CD4-positive, alpha-beta T cell (primary cell): ENCODE measurements at regions not wholly inside any gene's neighbourhood (a gene's known extent, or its start where the extent isn't known, plus 50 kb on each side); places are given as distances from the start of the nearest gene placed in this dataset.

Experiments used
- ATAC-seq: fragments of 200-7000 bp; cut with Tn5 transposase; one replicate; pipeline ENCODE4 v1.10.0; 2022; ENCODE audit warnings: mild to moderate bottlenecking; ENCODE audit not compliant: poor library complexity
- CTCF ChIA-PET: fragments of 350-600 bp; sonication (Branson Sonifier 250); formaldehyde crosslinking; loops from one replicate; lab custom pipeline; 2021; ENCODE audit warnings: antibody characterized with exemption, inconsistent platforms; lab: Charles Lee
- POLR2A ChIA-PET: fragments of 350-600 bp; sonication (Branson Sonifier 250); formaldehyde crosslinking; loops from one replicate; lab custom pipeline; 2021; ENCODE audit warnings: antibody characterized with exemption, inconsistent platforms; lab: Charles Lee
- DNase-seq, 14 experiments: peaks; one replicate each; pipeline ENCODE4 v3.0.0-alpha.2; 2013 to 2020; ENCODE audit warnings: mixed read lengths in 2 of 14
- H3K27ac ChIP-seq, 2 donors: one replicate each; pipeline versions ENCODE4 v1.5.1 to v1.7.0; 2013; ENCODE audit warnings: low read length in 2 of 2, low read depth in 1 of 2, mild to moderate bottlenecking in 1 of 2
- H3K27me3 ChIP-seq, 2 experiments: 1 replicate in 1 of 2; 2 replicates in 1 of 2; pipeline versions ENCODE4 v1.6.1 to v1.7.0; 2013; ENCODE audit warnings: low read length in 2 of 2, control low read depth in 1 of 2, mild to moderate bottlenecking in 1 of 2, moderate library complexity in 1 of 2; ENCODE audit not compliant: insufficient read depth in 2 of 2, control insufficient read depth in 1 of 2
- H3K36me3 ChIP-seq: one replicate; pipeline ENCODE4 v1.6.1; 2013; ENCODE audit warnings: low read length, control low read depth; ENCODE audit not compliant: insufficient read depth
- H3K4me1 ChIP-seq: one replicate; pipeline ENCODE4 v1.6.1; 2013; ENCODE audit warnings: low read length, control low read depth; ENCODE audit not compliant: insufficient read depth
- H3K4me3 ChIP-seq: one replicate; pipeline ENCODE4 v1.5.1; 2013; ENCODE audit warnings: mild to moderate bottlenecking, low read length, moderate library complexity
- H3K9me3 ChIP-seq, 2 experiments: 1 replicate in 1 of 2; 2 replicates in 1 of 2; pipeline versions ENCODE4 v1.6.1 to v1.7.0; 2013; ENCODE audit warnings: low read length in 2 of 2, mild to moderate bottlenecking in 2 of 2, control low read depth in 1 of 2, moderate library complexity in 1 of 2; ENCODE audit not compliant: control insufficient read depth in 1 of 2, insufficient read depth in 1 of 2
- H3K27ac Mint-ChIP-seq: one replicate; pipeline ENCODE4 v1.8.0; 2020; ENCODE audit warnings: mixed read lengths
- H3K27me3 Mint-ChIP-seq: one replicate; pipeline ENCODE4 v1.8.0; 2021; ENCODE audit warnings: mixed read lengths
- H3K36me3 Mint-ChIP-seq: one replicate; pipeline ENCODE4 v1.8.0; 2021; ENCODE audit warnings: low read depth, mixed read lengths
- H3K4me1 Mint-ChIP-seq: one replicate; pipeline ENCODE4 v1.8.0; 2021; ENCODE audit warnings: low read depth, mixed read lengths
- H3K4me3 Mint-ChIP-seq: one replicate; pipeline ENCODE4 v1.8.0; 2020; ENCODE audit warnings: mild to moderate bottlenecking, mixed read lengths
- H3K9me3 Mint-ChIP-seq: one replicate; pipeline ENCODE4 v1.8.0; 2020; ENCODE audit warnings: mixed read lengths
- intact Hi-C, 2 experiments: fragments of 100-400 bp; cut with DNase I in 1 of 2; cut with micrococcal nuclease in 1 of 2; formaldehyde crosslinking; loops; one replicate each; pipeline versions ENCODE4 v1.15.1 to v1.9.0; 2023 to 2025; cut with DNase I, micrococcal nuclease
- TF ChIP-seq, protein P1 (sequence below): fragments of 200-600 bp; IDR thresholded peaks from one replicate; pipeline ENCODE4 v1.8.0; 2022; ENCODE audit warnings: antibody characterized with exemption, mild to moderate bottlenecking

DNA sequence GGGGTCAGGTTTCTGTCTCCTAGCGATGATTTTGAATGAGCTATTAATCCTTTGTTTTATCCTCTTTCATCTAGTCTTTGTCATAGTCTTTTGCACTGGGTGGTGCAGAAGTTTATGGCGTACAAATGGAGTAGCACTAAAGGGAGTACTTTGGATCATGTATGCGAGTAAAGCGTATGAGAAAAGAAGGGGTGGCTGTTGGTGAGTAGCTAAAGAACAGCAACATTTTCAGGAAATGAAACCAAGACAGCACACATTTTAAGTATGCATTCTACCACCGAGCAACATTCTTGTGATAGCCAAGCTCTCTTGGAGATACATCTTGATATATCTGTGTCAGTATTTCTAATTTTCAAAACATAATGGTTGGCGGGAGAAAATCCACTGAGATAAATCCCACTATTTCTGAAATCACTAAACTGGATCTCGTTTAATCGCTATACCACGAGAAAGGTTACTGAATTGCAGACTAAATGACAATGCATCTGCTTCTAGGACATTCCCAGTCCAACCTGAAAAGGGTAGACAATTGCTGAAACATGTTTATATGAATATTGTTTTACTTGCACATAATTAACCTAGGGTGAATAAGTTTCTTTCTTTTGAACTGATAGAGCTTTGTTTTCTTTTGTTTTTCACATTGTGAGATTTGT, 196.1 kb downstream of the TRIM27 start:
- no peak overlapping the region for H3K4me3 ChIP-seq
- peaks cover 48 to 78% of the 10 kb centered on the region in 2 experiments for H3K27me3 ChIP-seq
- ATAC-seq (no peak), DNase-seq (no peak)
- H3K4me1 ChIP-seq, result peaks cover 9% of the 10 kb centered on the region
- Mint-ChIP-seq H3K36me3 (peaks cover 16% of the 10 kb centered on the region), H3K9me3 (peaks cover 14% of the 10 kb centered on the region), H3K4me1 (peaks cover 22% of the 10 kb centered on the region), H3K27me3 (peaks cover 98% of the 10 kb centered on the region), H3K27ac (peak overlapping the region; percentile 82), H3K4me3 (peak overlapping the region; percentile 74)
- TF ChIP-seq, protein P1, sequence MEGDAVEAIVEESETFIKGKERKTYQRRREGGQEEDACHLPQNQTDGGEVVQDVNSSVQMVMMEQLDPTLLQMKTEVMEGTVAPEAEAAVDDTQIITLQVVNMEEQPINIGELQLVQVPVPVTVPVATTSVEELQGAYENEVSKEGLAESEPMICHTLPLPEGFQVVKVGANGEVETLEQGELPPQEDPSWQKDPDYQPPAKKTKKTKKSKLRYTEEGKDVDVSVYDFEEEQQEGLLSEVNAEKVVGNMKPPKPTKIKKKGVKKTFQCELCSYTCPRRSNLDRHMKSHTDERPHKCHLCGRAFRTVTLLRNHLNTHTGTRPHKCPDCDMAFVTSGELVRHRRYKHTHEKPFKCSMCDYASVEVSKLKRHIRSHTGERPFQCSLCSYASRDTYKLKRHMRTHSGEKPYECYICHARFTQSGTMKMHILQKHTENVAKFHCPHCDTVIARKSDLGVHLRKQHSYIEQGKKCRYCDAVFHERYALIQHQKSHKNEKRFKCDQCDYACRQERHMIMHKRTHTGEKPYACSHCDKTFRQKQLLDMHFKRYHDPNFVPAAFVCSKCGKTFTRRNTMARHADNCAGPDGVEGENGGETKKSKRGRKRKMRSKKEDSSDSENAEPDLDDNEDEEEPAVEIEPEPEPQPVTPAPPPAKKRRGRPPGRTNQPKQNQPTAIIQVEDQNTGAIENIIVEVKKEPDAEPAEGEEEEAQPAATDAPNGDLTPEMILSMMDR, result no peak
- POLR2A ChIA-PET, result interaction anchor here (0.7 to 1.5 kb wide), 3 partner anchors 11 to 14 kb away, joined by 3 to 6 read pairs (median 3); no protein-coding TSS in a partner anchor
- no peak overlapping the region for H3K27ac ChIP-seq
- intact Hi-C loops, result loop anchor here in 1 of 2 experiments (10.0 kb wide), 1 partner anchor 1043 kb away; no protein-coding TSS in a partner anchor
- CTCF ChIA-PET, result no interaction called here
- no peaks in the 10 kb centered on the region for H3K36me3 ChIP-seq
- H3K9me3 ChIP-seq, result peaks cover 21 to 24% of the 10 kb centered on the region in 2 experiments

DNA sequence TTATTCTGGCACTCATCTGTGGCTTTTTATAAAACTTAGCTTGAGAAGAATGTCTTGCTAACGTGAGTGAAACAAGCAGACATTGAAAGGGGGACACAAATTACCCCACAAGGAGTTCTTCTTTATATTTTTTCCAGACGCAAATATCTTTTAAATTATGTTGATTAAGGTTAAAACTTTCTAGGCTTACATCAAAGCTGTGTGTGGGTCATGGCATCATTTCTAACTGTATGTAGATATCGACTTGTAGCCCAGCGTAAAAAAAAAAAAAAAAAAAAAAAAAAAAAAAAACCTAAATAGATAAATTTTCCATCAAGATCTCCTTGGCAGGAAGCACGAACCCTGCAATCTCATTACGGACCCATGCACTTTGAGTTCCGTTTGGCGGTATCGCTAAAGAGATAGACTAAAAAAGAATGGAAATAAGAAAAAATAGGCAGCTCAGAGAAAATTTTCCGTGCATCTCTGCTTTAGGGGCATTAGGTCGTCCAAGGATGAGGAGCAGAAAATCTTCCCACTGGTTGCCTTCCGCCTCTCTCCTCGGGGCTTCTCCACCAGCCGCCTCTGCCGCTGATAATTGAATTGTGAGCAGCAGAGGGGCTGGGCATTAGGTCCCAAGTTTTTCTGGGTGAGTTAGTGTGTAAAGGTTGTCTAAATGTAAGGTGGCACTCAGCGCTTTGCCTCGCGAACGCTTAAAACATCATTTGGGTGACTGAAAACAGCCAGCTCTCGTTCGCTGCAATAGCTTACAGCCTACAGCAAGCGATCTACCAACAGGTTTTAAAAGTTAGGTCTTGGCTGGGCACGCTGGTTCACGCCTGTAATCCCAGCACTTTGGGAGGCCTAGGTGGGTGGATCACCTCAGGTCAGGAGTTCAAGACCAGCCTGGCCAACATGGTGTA, 194.0 kb downstream of the TRIM27 start:
- H3K27me3 ChIP-seq, result peaks cover 64 to 93% of the 10 kb centered on the region in 2 experiments
- H3K36me3 Mint-ChIP-seq, result peaks cover 16% of the 10 kb centered on the region
- ChIA-PET POLR2A (interaction anchor here (0.7 to 1.5 kb wide), 3 partner anchors 13 to 865 kb away, joined by 3 read pairs; no protein-coding TSS in a partner anchor), CTCF (interaction anchor here (0.7 to 0.9 kb wide), 2 partner anchors 39 to 287 kb away, joined by 3 to 4 read pairs; no protein-coding TSS in a partner anchor)
- peak overlapping the region; percentile 82 for H3K27ac Mint-ChIP-seq
- H3K4me3 ChIP-seq, result no peak overlapping the region
- peaks cover 32 to 43% of the 10 kb centered on the region in 2 experiments for H3K9me3 ChIP-seq
- H3K27me3 Mint-ChIP-seq, result peaks cover 97% of the 10 kb centered on the region
- no peak overlapping the region for H3K27ac ChIP-seq
- peaks cover 22% of the 10 kb centered on the region for H3K4me1 Mint-ChIP-seq
- ATAC-seq, result no peak
- peaks cover 16% of the 10 kb centered on the region for H3K9me3 Mint-ChIP-seq
- H3K4me1 ChIP-seq, result peaks cover 9% of the 10 kb centered on the region
- no peak for DNase-seq
- no peaks in the 10 kb centered on the region for H3K36me3 ChIP-seq
- TF ChIP-seq, protein P1, result no peak
- peak overlapping the region; percentile 89 for H3K4me3 Mint-ChIP-seq
- intact Hi-C loops, result loop anchor here (10.0 kb wide), 2 partner anchors 55 to 1045 kb away; no protein-coding TSS in a partner anchor

DNA sequence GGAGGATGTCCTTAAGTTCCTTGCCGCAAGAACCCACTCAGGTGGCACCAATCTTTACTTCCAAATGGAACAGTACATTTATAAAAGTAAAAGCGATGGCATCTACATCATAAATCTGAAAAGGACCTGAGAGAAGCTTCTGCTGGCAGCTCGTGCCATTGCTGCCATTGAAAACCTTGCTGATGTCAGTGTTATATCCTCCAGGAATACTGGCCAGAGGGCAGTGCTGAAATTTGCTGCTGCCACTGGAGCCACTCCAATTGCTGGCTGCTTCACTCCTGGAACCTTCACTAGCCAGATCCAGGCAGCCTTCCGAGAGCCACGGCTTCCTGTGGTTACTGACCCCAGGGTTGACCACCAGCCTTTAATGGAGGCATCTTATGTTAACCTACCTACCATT, 191.7 kb downstream of the TRIM27 start:
- Histone ChIP-seq H3K36me3 (no peaks in the 10 kb centered on the region), H3K4me1 (peaks cover 9% of the 10 kb centered on the region), H3K4me3 (no peak overlapping the region), H3K27ac (no peak overlapping the region), H3K27me3 (peaks cover 83 to 96% of the 10 kb centered on the region in 2 experiments), H3K9me3 (peaks cover 37 to 61% of the 10 kb centered on the region in 2 experiments)
- H3K4me3 Mint-ChIP-seq, result no peak overlapping the region
- intact Hi-C loops, result loop anchor here in 1 of 2 experiments (10.0 kb wide), 1 partner anchor 53 kb away; no protein-coding TSS in a partner anchor
- peaks cover 20% of the 10 kb centered on the region for H3K36me3 Mint-ChIP-seq
- H3K4me1 Mint-ChIP-seq, result peaks cover 22% of the 10 kb centered on the region
- TF ChIP-seq, protein P1, result no peak
- no peak overlapping the region for H3K27ac Mint-ChIP-seq
- H3K27me3 Mint-ChIP-seq, result peaks cover 98% of the 10 kb centered on the region
- H3K9me3 Mint-ChIP-seq, result peaks cover 24% of the 10 kb centered on the region
- ATAC-seq, result no peak
- ChIA-PET POLR2A (no interaction called here), CTCF (no interaction called here)
- no peak for DNase-seq
